Liver (tissue), 8 donors: ENCODE measurements at regions not wholly inside any gene's neighbourhood (a gene's known extent, or its start where the extent isn't known, plus 50 kb on each side); places are given as distances from the start of the nearest gene placed in this dataset.

Experiments
- DNase-seq: peaks from one replicate; pipeline ENCODE4 v3.0.0-alpha.2; 2017; ENCODE audit warnings: low spot score
- H3K27ac ChIP-seq, 2 donors: one replicate each; pipeline ENCODE4 v1.7.0; 2013; ENCODE audit warnings: inconsistent platforms in 2 of 2, low read length in 2 of 2, control low read depth in 1 of 2, low read depth in 1 of 2, mild to moderate bottlenecking in 1 of 2
- H3K27me3 ChIP-seq, 4 donors: one replicate each; pipeline versions ENCODE4 v1.6.1 to v1.7.0; 2013; ENCODE audit warnings: low read length in 3 of 4, inconsistent platforms in 1 of 4, mild to moderate bottlenecking in 1 of 4, moderate library complexity in 1 of 4; ENCODE audit not compliant: control insufficient read depth in 4 of 4, insufficient read depth in 4 of 4
- H3K36me3 ChIP-seq, 4 donors: one replicate each; pipeline versions ENCODE4 v1.6.1 to v1.7.0; 2013; ENCODE audit warnings: low read length in 3 of 4, mild to moderate bottlenecking in 3 of 4, low read depth in 1 of 4, moderate library complexity in 1 of 4; ENCODE audit not compliant: control insufficient read depth in 4 of 4, insufficient read depth in 3 of 4
- H3K4me1 ChIP-seq, 4 donors: one replicate each; pipeline versions ENCODE4 v1.6.1 to v1.7.0; 2013; ENCODE audit warnings: low read length in 3 of 4, mild to moderate bottlenecking in 3 of 4, moderate library complexity in 1 of 4; ENCODE audit not compliant: control insufficient read depth in 4 of 4, insufficient read depth in 4 of 4
- H3K4me3 ChIP-seq, 3 donors: one replicate each; pipeline versions ENCODE4 v1.6.1 to v1.7.0; 2013; ENCODE audit warnings: low read length in 3 of 3, control low read depth in 1 of 3, low read depth in 1 of 3, mild to moderate bottlenecking in 1 of 3
- H3K9ac ChIP-seq, 2 donors: one replicate each; pipeline ENCODE4 v1.7.0; 2013; ENCODE audit warnings: low read length in 2 of 2, mild to moderate bottlenecking in 2 of 2, moderate library complexity in 2 of 2, control low read depth in 1 of 2, low read depth in 1 of 2
- H3K9me3 ChIP-seq, 4 donors: one replicate each; pipeline versions ENCODE4 v1.6.1 to v1.7.0; 2013; ENCODE audit warnings: low read length in 3 of 4; ENCODE audit not compliant: control insufficient read depth in 4 of 4
- EGR1 ChIP-seq, 2 donors: IDR thresholded peaks; 2 replicates each; pipeline ENCODE4 v1.6.1; 2016 to 2018; ENCODE audit warnings: antibody characterized with exemption in 2 of 2, low read depth in 2 of 2
- FOXA1 ChIP-seq: IDR thresholded peaks from 2 replicates; pipeline ENCODE4 v1.6.1; 2016; ENCODE audit warnings: antibody characterized with exemption
- FOXA2 ChIP-seq: IDR thresholded peaks from 2 replicates; pipeline ENCODE4 v1.6.1; 2016; ENCODE audit warnings: antibody characterized with exemption
- GABPA ChIP-seq, 2 donors: IDR thresholded peaks in 1 of 2; conservative IDR thresholded peaks in 1 of 2; 2 replicates each; pipeline ENCODE4 v1.6.1; 2016; ENCODE audit warnings: antibody characterized with exemption in 2 of 2, mild to moderate bottlenecking in 1 of 2, moderate library complexity in 1 of 2
- HNF4A ChIP-seq, 2 donors: conservative IDR thresholded peaks; 2 replicates each; pipeline ENCODE4 v1.6.1; 2016; ENCODE audit warnings: antibody characterized with exemption in 2 of 2, mild to moderate bottlenecking in 2 of 2
- HNF4G ChIP-seq: IDR thresholded peaks from 2 replicates; pipeline ENCODE4 v1.6.1; 2016; ENCODE audit warnings: antibody characterized with exemption
- JUND ChIP-seq, 2 donors: IDR thresholded peaks; 2 replicates each; pipeline ENCODE4 v1.6.1; 2016; ENCODE audit warnings: antibody characterized with exemption in 2 of 2
- MAX ChIP-seq: IDR thresholded peaks from 2 replicates; pipeline ENCODE4 v1.6.1; 2016; ENCODE audit warnings: antibody characterized with exemption
- NR2F2 ChIP-seq: IDR thresholded peaks from 2 replicates; pipeline ENCODE4 v1.6.1; 2016; ENCODE audit warnings: antibody characterized with exemption
- RAD21 ChIP-seq, 2 donors: IDR thresholded peaks; 2 replicates each; pipeline ENCODE4 v1.6.1; 2016; ENCODE audit warnings: antibody characterized with exemption in 2 of 2, mild to moderate bottlenecking in 2 of 2
- SP1 ChIP-seq: IDR thresholded peaks from 2 replicates; pipeline ENCODE4 v1.6.1; 2018; ENCODE audit warnings: antibody characterized with exemption, mild to moderate bottlenecking
- TAF1 ChIP-seq: conservative IDR thresholded peaks from 2 replicates; pipeline ENCODE4 v1.6.1; 2016; ENCODE audit warnings: antibody characterized with exemption, mild to moderate bottlenecking
- YY1 ChIP-seq: IDR thresholded peaks from 2 replicates; pipeline ENCODE4 v1.6.1; 2016; ENCODE audit warnings: antibody characterized with exemption, mild to moderate bottlenecking
- ZBTB33 ChIP-seq: IDR thresholded peaks from 2 replicates; pipeline ENCODE4 v1.6.1; 2016; ENCODE audit warnings: antibody characterized with exemption
- WGBS: extraction: QIAGEN DNeasy Blood & Tissue Kit; methylation state at CpG from one replicate; pipeline ENCODE4 v1.1.7; 2013; 5-methylcytosine and 5-hydroxymethylcytosine counted together
- TF ChIP-seq, protein P1 (sequence below): fragments of 150-350 bp; IDR thresholded peaks from 2 replicates; pipeline ENCODE4 v1.5.1; 2017; ENCODE audit warnings: improper control_type of control experiment, low read depth, low read length; ENCODE audit not compliant: missing input control
- TF ChIP-seq, protein P2 (sequence below): IDR thresholded peaks from 2 replicates; pipeline ENCODE4 v1.6.1; 2016; ENCODE audit warnings: antibody characterized with exemption, mild to moderate bottlenecking
- TF ChIP-seq, protein P3 (sequence below): IDR thresholded peaks from 2 replicates; pipeline ENCODE4 v1.6.1; 2016; ENCODE audit warnings: antibody characterized with exemption
- donor health status: healthy.
- donor health status: healthy.
- donor health status: healthy.
- donor health status: healthy.
- donor health status: healthy.

GRCh38 chr12:4108803-4109345, 164.7 kb upstream of the CCND2 start:
- Histone ChIP-seq H3K27me3 (peaks cover 0 to 3% (median 0%) of the 10 kb centered on the region in 4 donors), H3K4me1 (no peaks in the 10 kb centered on the region), H3K27ac (no peak overlapping the region), H3K9me3 (no peaks in the 10 kb centered on the region), H3K4me3 (no peak overlapping the region), H3K9ac (no peak overlapping the region), H3K36me3 (no peaks in the 10 kb centered on the region)
- WGBS: 84% methylated on average over 5 of the region's 5 CpGs
- no peak for DNase-seq
- no peak for TF ChIP-seq HNF4A (conservative IDR thresholded peaks at IDR 0.05)
- TF ChIP-seq MAX: no peak
- TF ChIP-seq TAF1: no peak

DNA sequence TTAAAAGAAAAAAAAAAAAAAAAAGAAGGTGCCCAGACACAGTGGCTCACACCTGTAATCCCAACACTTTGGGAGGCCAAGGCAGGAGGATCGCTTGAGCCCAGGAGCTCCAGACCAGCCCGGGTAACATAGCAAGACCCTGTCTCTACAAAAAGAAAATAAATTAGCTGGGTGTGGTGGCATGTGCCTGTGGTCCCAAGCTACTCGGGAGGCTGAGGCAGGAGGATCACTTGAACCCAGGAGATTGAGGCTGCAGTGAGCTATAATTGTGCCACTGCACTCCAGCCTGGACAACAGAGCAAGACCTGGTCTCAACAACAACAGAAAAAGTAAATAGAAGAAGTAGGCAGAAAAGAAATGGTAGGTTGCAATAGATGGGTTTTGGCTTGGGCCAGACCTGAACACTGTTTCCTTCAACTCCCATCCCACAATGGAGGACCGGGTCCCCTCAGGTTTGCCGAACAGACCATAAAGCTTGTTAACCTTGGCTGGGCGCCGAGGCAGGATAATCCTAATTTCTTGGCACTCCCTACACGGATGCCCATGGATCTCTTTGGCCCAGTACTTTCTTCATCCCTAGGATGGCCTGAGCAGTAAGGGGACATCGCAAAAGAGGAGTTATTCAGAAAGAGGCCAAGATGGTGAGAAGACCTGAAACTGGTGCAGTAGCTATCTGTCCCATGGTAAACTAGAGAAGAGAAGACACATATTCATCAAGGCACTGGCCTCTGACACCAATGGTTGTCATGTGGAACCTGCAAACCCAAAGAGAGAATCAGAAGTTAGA, 165.5 kb upstream of the CCND2 start:
- no peak overlapping the region for H3K27ac ChIP-seq
- H3K36me3 ChIP-seq: no peaks in the 10 kb centered on the region
- DNase-seq: no peak

More for the DNA sequence above, 165.5 kb upstream of the CCND2 start:
- no peak overlapping the region for H3K9ac ChIP-seq
- no peaks in the 10 kb centered on the region for H3K9me3 ChIP-seq
- H3K4me1 ChIP-seq: no peaks in the 10 kb centered on the region
- TF ChIP-seq, protein P1, sequence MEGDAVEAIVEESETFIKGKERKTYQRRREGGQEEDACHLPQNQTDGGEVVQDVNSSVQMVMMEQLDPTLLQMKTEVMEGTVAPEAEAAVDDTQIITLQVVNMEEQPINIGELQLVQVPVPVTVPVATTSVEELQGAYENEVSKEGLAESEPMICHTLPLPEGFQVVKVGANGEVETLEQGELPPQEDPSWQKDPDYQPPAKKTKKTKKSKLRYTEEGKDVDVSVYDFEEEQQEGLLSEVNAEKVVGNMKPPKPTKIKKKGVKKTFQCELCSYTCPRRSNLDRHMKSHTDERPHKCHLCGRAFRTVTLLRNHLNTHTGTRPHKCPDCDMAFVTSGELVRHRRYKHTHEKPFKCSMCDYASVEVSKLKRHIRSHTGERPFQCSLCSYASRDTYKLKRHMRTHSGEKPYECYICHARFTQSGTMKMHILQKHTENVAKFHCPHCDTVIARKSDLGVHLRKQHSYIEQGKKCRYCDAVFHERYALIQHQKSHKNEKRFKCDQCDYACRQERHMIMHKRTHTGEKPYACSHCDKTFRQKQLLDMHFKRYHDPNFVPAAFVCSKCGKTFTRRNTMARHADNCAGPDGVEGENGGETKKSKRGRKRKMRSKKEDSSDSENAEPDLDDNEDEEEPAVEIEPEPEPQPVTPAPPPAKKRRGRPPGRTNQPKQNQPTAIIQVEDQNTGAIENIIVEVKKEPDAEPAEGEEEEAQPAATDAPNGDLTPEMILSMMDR: no peak
- no peak for TF ChIP-seq FOXA2
- no peak for TF ChIP-seq FOXA1
- TF ChIP-seq HNF4G: no peak
- no peak for TF ChIP-seq TAF1
- no peak for TF ChIP-seq NR2F2
- TF ChIP-seq YY1: no peak
- no peak for TF ChIP-seq ZBTB33
- TF ChIP-seq HNF4A (conservative IDR thresholded peaks at IDR 0.05): no peak
- TF ChIP-seq JUND (IDR thresholded peaks at IDR 0.05): no peak
- TF ChIP-seq MAX: no peak
- TF ChIP-seq, protein P2, sequence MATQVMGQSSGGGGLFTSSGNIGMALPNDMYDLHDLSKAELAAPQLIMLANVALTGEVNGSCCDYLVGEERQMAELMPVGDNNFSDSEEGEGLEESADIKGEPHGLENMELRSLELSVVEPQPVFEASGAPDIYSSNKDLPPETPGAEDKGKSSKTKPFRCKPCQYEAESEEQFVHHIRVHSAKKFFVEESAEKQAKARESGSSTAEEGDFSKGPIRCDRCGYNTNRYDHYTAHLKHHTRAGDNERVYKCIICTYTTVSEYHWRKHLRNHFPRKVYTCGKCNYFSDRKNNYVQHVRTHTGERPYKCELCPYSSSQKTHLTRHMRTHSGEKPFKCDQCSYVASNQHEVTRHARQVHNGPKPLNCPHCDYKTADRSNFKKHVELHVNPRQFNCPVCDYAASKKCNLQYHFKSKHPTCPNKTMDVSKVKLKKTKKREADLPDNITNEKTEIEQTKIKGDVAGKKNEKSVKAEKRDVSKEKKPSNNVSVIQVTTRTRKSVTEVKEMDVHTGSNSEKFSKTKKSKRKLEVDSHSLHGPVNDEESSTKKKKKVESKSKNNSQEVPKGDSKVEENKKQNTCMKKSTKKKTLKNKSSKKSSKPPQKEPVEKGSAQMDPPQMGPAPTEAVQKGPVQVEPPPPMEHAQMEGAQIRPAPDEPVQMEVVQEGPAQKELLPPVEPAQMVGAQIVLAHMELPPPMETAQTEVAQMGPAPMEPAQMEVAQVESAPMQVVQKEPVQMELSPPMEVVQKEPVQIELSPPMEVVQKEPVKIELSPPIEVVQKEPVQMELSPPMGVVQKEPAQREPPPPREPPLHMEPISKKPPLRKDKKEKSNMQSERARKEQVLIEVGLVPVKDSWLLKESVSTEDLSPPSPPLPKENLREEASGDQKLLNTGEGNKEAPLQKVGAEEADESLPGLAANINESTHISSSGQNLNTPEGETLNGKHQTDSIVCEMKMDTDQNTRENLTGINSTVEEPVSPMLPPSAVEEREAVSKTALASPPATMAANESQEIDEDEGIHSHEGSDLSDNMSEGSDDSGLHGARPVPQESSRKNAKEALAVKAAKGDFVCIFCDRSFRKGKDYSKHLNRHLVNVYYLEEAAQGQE: no peak
- no peak for TF ChIP-seq GABPA (IDR thresholded peaks at IDR 0.05 in 1 of 2, conservative IDR thresholded peaks at IDR 0.05 in 1 of 2)
- TF ChIP-seq RAD21 (IDR thresholded peaks at IDR 0.05): no peak
- TF ChIP-seq EGR1 (IDR thresholded peaks at IDR 0.05; ENCODE audit: low read depth in 2 of 2): no peak
- no peak for TF ChIP-seq SP1
- TF ChIP-seq, protein P3, sequence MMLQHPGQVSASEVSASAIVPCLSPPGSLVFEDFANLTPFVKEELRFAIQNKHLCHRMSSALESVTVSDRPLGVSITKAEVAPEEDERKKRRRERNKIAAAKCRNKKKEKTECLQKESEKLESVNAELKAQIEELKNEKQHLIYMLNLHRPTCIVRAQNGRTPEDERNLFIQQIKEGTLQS: no peak
- 90% methylated on average over 9 of the region's 9 CpGs for WGBS
- no peak overlapping the region for H3K4me3 ChIP-seq
- H3K27me3 ChIP-seq: peaks cover 0 to 3% (median 0%) of the 10 kb centered on the region in 4 donors
